Left ventricle myocardium superior (tissue), 1 donor: ENCODE measurements at regions not wholly inside any gene's neighbourhood (a gene's known extent, or its start where the extent isn't known, plus 50 kb on each side); places are given as distances from the start of the nearest gene placed in this dataset.
A peak's percentile ranks its signal among the peaks of the same experiment; 100 is the strongest.

Source experiments
- ATAC-seq: fragments of 200-7000 bp; cut with Tn5 transposase; one replicate; pipeline ENCODE4 v1.9.1; 2020; ENCODE audit warnings: mild to moderate bottlenecking, moderate library complexity
- DNase-seq: peaks from one replicate; pipeline ENCODE4 v3.0.0-alpha.2; 2020
- intact Hi-C: fragments of 100-400 bp; cut with micrococcal nuclease; formaldehyde crosslinking; loops from one replicate; pipeline ENCODE4 v1.11.0; 2022
- donor health status: DM: no; HTN: yes; CAD: no; lungs with severe emphysema.

DNA sequence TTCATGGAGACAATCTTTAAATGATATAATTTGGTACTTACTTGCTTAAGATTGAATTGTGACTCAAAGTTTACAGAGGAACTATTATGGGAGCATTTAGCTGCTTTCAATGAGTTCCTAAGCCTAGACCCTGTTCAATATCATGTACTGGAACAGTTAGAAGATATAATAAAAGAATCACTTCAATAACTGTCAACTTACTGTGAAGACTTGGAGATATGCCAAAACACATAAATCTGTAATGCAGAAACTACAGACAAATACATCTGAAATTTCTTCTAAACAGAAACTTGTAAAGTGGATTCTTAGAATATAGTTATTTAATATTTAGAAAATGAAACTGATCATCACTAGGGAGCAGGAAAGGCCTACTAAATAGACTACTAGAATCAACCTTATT is 259.3 kb downstream of the HLX start:
- DNase-seq, result no peak
- no peak for ATAC-seq
- intact Hi-C loops, result no loop called here

DNA sequence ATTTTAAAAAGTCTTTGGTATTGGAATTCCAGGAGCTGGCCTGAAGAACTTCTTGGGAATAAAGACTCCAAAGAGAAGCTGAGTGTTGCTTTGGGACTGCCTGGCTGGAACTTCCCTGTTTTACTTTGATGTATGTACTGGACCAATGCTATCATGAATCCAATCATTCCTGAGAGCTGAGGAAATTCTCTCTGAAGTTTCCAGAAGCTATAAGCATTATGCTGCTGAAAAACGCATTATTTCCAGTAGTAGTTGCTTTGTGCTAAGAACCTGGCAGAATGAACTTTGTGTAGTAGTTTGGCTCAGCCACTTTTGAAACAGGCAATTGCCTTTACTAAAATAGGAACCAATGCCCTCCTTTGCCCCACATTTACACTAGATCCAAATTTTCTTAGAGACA is 260.7 kb downstream of the HLX start:
- no peak for DNase-seq
- no peak for ATAC-seq
- intact Hi-C loops, result no loop called here

DNA sequence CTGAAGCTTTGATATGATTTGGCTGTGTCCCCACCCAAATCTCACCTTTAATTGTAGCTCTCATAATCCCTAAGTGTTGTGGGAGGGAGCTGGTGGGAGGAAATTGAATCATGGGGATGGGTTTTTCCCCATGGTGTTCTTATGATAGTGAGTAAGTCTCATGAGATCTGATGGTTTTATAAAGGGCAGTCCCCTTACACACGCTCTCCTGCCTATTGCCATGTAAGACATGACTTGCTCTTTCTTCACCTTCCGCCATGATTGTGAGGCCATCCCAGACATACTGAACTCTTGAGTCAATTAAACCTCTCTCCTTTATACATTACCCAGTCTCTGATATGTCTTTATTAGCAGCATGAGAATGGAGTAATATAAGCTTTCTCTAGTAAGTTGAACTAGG is 261.9 kb downstream of the HLX start:
- intact Hi-C loops, result no loop called here
- DNase-seq (no peak), ATAC-seq (no peak)

DNA sequence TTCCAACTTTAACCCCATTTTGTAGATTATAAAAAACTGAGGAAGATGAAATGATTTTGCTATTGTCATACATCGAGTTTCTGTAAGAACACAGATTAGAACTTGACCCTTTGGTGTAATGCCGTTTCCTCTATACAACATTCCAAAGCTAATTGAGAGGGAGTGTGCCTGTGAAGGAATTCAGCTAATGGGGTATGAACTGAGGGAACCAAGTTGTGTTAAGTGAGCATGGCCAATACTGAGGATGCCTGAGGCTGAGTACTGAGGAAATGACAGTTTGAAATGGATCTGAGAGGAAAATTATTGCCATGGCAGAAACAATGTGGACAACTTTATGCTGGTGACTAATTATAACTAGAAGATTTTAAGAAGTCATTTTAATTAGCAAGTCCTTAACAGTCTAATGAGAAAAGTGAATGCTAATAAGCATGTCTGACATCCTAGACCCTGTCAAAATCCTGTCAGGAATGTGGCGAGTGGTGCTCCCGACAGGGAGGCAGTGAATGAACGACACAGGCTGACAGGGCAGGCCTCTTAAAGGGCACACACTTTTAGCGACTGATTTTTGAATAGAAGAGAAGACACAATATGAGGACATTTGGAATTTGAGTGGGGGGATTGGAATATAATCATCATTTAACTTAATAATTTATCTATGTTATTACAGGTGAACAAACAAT is 262.5 kb downstream of the HLX start:
- ATAC-seq (no peak), DNase-seq (no peak)
- intact Hi-C loops, result no loop called here

DNA sequence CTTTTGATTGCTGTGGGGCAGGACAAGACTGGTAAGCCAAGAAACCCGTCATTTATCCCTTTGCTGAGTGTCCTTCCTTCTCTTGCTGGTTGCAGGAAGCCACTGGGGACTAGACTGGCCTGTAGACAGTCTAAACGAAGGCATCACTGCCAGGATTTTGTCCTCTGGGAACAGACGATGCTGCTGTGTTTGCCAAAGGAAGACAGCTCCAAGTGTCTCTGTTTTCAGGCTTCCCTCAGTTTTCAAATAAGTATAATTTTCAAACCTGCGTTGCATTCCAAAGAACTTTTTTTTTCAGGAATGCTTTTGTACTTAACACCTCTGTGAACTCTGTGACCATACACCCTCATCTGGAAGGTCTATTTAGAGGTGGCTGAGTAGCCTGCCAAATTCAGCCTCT is 269.4 kb downstream of the HLX start:
- intact Hi-C loops, result no loop called here
- peak; percentile 26 for DNase-seq
- peak; percentile 80 for ATAC-seq

DNA sequence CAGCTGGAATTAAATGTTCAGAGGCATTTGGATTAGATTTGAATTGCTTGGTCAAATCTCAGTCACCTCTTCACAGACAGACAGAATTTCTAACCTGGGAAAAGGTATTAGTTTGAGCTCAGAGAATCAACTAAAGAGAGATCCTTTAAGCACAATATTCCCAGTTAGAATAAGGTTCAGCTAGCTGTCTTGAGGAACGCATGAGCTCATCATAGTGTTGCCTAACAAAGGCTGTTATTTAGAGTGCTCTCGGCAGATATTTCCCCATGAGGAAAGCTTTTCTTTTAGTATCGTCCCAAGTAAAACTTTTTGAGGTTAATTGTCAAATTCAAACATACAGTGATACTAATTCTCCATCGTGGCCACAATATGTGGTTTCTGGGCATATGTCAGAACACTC is 269.9 kb downstream of the HLX start:
- DNase-seq (no peak), ATAC-seq (peak; percentile 83)
- intact Hi-C loops, result no loop called here

DNA sequence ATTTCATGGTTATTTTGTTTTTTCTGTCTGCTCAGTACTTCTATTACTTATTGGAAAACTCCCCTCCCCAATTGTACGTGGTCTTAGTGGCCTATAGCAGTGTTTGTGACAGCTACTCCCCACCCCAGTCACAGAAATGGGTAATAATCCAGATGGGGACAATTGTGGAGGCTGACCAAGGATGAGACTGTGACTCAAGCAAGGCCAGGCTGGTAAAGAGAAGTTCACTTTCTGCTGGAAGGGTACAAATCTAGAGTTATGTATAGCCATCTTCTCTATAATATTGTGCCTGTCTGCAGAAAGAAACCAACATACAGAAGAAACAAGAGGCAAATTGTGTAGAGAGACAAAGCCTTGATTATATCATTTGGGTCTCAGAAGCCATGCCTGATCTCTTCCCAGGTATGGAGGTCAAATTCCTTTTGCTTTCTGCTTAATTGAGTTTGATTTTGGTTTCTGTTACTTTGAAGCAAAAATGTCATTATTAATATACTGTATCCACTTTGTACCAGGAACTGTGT is 270.4 kb downstream of the HLX start:
- intact Hi-C loops, result no loop called here
- DNase-seq, result no peak
- no peak for ATAC-seq

DNA sequence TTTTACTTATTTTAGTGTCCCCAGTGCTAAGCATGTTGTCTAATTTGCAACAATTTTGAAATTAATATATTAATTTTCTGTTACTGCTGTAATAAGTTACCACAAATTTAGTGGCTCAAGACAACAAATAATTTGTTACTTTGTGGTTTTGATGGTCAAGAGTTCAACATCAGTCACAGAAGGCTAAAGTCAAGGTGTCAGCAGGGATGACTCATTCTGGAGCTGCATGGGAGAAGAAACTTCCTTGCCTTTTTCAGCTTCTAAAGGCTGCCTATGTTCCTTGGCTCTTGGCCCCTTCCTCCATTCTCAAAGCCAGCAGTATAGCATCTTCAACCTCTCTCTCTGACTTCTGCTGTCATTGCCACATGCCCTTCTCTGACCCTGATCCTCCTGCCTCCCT is 271.8 kb downstream of the HLX start:
- DNase-seq (no peak), ATAC-seq (no peak)
- intact Hi-C loops, result no loop called here

DNA sequence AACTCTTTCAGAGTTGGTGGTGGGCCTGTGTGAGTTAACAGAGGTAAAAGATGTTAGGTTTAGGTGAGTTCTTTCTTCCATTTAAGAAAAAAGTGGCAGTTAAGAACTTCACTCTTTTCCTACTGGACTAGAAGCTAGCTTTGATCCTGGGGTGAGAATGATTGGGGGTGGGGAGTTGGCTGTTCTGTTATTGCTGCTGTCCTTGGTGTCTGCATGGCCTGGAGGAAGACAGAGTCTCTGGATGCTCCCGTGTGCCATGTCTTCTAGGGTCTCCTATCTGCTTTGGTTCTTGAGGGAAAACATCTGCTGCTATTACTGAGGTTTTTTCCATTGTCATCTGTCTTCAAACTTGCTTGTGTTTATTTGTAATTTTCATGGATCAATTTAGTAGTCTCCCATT is 275.7 kb downstream of the HLX start:
- intact Hi-C loops, result no loop called here
- DNase-seq (no peak), ATAC-seq (no peak)

DNA sequence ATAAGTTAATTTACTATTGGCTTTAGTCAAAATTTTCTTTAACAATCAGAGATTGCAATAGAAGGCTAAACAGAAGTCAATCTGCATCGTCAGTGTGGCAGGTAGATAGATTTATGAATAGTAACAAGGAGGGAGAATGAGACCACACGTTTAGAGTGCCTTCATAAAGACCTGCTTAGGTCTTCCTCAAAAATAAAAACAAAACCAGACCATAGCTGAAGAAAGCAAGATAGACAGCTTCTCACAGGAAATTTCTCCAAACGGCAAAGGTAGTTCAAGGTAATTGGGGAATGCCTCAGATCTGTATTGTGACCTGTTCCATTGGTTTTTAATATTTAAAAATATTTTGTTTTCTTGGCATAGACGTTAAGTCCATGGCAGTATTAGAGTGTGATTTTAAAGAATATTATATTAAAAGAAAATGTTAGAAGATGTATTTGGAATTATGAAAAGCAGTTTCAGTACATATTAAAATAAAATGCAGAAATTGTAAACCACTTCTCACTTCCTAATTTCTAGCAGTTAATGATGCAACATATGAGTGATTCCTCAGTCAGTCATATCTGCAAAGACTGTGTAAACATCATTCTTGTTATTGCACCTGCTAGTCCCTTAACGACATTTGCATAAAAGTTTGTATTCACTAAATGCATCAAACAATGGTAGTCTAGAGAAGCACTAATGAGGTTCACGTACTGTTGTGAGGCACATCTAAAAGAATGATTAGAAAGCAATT is 278.0 kb downstream of the HLX start:
- DNase-seq (no peak), ATAC-seq (no peak)
- intact Hi-C loops, result no loop called here

DNA sequence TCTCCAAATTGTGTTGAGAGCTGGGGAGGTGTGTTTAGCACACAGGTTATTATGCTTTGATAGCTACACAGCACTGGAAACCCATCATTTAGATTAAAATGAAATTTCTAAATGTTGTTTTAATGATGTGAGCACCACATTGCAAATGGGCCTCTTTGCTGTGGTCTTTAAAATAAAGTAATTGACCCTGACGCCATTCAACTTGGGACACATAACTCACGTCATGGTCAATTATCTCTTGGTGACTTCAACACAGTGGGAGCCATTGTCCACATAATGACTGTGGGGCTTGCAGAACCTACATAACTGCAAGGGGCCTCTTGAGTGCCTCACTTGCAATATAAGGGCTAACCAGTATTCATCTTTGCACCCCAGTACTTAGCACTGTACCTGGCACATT is 280.4 kb downstream of the HLX start:
- DNase-seq (no peak), ATAC-seq (no peak)
- intact Hi-C loops, result no loop called here

DNA sequence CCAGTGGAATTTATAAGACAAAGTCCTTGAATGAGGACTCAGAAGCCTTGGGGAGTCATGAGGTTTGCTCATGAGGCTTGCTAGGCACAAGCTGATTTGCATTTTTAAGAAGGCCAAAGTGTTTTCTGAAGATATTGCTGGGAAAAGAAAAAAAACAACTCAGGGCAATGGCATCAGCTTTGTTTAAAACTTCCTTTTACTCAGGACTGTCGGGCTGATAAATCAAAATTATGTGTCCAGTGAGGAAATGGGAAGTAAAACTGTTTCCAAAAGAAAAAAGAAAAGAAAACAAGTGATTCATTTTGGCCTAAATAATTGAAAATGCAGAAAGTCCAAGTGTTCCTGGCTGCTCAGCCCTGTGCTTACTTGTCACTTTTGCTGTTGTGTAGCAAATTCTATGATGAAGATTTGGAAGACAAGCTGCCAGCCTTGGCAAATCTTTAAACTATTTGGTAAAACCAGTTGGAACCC is 282.4 kb downstream of the HLX start:
- peak; percentile 60 for ATAC-seq
- no peak for DNase-seq
- intact Hi-C loops, result no loop called here

DNA sequence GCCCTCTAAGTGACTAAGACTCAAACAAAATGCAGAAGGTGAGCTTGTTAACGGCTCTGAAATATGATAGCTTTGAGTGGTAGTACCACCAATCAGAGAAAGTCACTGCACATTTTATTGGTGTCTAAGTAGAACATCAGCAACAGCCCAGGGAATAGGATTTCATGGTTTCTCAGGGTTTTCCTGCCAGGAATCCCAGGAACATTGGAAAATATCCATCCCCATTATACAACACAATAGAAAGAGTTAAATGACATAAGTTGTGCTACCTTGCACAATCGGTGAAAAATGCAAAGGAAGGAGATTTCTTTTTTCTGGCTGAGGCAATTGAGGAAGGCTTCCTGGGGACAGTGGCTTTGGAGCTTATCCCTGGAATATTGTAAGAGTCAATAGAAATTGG is 283.1 kb downstream of the HLX start:
- ATAC-seq (no peak), DNase-seq (no peak)
- intact Hi-C loops, result no loop called here

DNA sequence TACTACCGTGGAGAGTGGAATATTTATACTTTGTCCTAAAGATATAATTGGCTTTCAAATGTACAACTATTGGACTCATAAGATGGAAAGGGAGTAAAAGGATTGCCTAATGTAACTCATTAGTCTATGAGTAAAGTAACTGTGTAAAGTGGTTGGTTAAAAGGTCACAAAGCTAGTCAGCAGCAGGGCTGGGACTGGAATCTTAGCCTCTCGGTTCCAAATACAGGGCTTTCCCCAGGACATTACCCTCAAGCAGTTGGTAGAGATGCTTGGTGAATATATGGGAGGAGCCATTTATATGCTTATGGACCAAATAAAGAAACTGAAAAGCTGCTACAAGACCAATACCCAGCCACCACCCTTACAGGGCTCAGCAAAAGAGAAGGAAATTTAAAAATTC is 283.7 kb downstream of the HLX start:
- intact Hi-C loops, result no loop called here
- ATAC-seq (no peak), DNase-seq (no peak)

DNA sequence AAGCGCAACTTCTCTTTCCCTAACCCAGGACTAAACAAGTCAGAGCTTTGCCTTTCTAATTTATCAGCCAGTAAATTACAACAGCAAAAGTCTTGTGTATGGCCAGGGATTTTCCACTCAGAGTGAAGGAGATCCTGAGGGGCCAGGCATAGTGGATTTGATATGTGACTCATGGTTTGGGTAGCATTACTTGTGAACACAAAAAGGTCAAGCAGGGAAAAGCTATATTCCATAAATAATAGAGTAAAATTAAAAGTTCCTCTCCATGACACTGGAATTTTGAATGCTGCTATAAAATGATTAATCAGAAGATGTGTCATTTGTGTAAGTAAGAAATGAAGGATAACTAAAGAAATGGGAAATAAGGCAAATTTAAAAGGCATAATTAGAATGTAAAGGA is 284.8 kb downstream of the HLX start:
- intact Hi-C loops, result no loop called here
- DNase-seq, result no peak
- ATAC-seq, result no peak

DNA sequence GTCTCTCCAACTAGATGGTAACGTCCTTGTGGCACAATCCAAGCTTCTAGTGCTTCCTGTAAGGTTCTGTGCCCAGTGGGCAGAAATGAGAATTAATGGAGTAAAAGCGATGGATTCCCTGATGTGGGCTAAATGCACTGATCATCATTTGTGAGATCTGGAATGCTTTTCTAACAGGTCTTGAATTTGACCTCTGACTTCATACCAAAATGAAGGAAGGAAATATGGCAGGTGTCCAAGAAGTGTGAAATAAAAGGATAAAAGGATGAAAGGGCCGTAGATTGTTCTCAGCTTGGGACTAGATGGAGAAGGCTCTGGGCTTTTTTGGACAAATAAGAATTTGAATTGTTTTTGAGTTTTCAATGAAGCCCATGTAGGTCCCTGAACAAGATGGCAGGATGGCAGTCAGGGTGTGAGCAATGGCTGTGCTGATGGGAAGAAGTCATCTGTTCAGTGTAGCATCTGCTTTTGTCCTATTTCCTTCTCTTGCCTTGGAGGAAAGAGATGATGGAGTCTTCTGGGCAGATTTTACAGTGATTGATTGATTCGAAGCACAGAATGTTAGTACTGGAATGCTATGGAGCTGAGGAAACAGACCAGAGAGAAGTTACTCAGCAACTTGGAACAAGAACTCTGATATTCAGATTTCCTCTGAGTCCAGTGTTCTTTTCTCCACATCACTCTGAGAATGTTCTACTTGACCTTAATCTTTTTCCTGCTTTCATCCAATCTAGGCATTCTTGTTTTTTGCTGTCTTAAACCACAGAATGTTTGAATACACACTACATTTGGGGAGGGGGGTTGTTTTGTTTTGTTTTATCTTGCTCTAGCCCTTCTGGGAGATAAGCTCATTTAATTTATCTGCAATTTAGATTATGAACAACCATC is 286.0 kb downstream of the HLX start:
- ATAC-seq, result no peak
- intact Hi-C loops, result no loop called here

DNA sequence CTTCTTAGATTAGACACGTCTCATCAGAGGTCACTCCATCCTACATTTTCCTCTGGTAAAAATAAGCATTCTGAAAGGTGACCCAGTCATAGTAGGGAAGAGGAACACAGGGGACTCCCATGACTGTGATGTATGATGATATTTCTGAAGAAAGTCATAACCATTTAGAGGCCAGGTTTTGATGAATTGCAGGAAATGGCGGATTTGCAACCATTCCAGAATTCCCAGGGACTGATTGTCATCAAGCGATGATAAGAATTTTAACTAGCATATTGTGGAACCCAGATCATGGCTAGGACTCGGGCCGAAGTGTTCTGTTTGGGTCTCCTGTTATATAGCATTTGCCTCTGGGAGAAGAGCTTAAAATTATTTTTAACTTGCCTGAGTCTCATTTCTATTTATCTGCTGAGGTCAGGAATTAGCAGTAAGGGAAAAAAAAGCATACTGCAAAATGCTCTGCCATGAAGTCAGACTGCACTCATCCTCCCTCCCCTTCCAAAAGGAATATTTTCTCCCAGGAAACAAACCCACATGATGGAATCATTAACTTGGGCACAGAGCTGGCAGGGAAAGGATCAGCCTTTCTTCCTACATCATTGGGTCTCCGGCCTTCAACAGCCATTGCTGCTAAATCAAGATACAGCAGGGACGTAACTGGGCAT is 286.7 kb downstream of the HLX start:
- ATAC-seq, result no peak

More for the DNA sequence above, 286.0 kb downstream of the HLX start:
- DNase-seq, result no peak

DNA sequence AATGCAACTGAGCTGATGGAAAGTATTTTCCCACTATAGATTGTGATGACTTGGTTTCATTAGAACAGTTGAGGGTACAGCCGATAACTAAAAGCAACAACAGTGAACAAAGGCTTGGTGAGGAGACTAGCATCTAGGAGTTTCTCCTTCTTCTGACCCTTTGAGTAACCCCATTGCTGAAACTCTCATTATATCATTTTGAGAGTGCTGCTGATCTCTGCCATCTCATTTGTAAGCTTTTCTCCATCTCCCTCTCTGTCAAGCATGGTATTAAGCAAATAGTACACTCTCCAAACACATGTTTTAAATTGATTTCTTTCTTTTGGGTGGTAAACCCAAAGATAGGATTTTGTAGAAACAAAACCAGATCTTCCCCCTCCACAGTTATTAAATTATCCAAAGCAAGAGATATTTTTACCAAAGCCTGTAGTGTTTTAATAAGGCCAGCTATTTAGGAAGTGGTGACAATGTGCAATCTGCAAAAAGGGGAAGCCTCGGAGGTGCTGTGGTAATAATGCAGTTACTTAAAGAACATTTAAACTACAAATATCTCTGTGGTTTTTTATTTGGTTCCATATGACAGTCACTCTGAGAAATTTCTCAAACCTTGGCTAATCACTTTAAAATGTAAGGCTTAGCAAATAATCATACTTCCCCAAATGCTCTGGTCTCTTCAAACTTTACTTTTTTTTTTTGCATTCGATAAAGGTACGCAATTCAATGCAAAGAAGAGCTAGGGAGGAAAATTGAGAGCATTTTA is 287.5 kb downstream of the HLX start:
- intact Hi-C loops, result no loop called here
- no peak for DNase-seq
- peak; percentile 48 for ATAC-seq

More for the DNA sequence above, 286.7 kb downstream of the HLX start:
- DNase-seq, result no peak
- intact Hi-C loops, result no loop called here

DNA sequence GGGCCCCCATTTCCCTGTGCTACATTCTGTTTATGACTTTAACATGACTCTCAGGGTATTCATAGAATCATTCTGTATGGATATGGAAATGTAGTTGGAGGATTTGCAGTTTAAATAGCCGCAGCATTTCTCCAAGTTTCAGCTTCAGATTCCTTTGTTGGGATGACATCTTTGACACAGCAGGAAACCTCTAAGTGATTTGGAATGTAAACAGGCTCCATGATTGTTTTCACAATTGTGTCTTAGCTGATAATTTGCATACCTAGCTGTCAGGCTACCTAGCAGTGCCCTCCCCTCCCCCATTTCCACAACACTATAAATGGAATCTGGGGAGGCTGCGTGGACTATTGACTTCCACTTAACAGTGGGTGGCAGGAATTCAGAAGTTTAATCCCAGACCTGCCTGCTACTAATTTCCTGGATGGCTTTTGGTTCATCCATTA is 290.2 kb downstream of the HLX start:
- ATAC-seq (no peak), DNase-seq (no peak)
- intact Hi-C loops, result no loop called here
